Dermis microvascular lymphatic vessel endothelial cell (primary cell): ENCODE measurements at regions not wholly inside any gene's neighbourhood (a gene's known extent, or its start where the extent isn't known, plus 50 kb on each side); places are given as distances from the start of the nearest gene placed in this dataset.

Experiments
- DNase-seq, 2 donors: peaks; one replicate each; pipeline versions ENCODE4 v3.0.0 to v3.0.0-alpha.2; 2010; ENCODE audit warnings: low read depth in 2 of 2

- no peak for DNase-seq
These were observed 107.5 kb upstream of the FSHR start for GRCh38 chr2:49261781-49262180.

GRCh38 chr2:49260979-49261538 is 106.7 kb upstream of the FSHR start:
- no peak for DNase-seq

GRCh38 chr2:49259926-49260325 is 105.6 kb upstream of the FSHR start:
- DNase-seq, result no peak

DNA sequence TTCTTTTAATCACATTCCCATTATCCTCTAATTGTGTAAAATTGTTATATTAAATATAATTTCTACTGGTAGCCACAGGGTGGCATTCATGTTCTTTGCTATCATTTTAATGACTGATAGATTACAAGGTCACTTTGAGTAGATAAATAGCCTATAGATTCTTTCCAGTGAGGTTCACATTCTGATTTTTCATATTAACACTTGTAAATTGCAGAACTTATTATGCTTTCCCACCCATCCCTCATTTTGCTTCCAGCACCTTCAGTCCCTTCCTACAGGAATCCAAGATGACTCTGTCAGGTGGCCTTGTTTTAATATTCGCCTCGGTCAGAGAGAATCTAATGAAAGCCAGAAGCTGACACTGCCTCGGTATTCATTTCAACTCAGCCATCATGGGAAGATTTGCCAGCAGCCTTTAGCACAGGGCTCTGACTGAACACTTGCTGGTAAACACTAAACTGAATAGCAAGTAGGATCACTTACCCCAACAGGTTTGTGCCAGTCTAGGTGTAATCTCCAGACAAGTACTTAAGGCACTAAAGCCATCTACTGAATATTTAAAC is 101.2 kb upstream of the FSHR start:
- peak in 1 of 2 donors; percentile 37 for DNase-seq

- DNase-seq, result no peak
These were observed 100.1 kb upstream of the FSHR start for GRCh38 chr2:49254401-49254800.

- no peak for DNase-seq
These were observed 97.5 kb upstream of the FSHR start for GRCh38 chr2:49251766-49252165.

- no peak for DNase-seq
These were observed 96.9 kb upstream of the FSHR start for GRCh38 chr2:49251251-49251650.

DNA sequence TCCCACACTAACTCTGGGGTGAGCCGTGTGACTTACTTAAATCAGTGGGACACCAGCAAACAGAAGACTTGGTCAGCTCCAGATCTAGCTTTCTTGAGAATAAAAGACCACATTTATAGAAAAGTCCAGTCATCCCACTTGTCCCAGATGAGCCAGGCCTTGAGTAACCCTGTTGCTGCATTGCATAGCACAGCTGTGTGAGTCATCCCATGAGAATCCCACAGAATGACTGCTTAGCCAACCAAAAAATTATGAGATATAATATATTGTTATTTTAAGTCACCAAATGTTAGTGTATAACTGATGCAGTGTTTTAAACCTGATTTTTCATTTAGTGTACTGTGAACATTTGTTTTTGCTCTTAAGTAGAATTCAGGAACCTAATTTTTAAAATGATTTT is 94.2 kb upstream of the FSHR start:
- peak in 1 of 2 donors; percentile 70 for DNase-seq

GRCh38 chr2:49241991-49242390 is 87.7 kb upstream of the FSHR start:
- no peak for DNase-seq

DNA sequence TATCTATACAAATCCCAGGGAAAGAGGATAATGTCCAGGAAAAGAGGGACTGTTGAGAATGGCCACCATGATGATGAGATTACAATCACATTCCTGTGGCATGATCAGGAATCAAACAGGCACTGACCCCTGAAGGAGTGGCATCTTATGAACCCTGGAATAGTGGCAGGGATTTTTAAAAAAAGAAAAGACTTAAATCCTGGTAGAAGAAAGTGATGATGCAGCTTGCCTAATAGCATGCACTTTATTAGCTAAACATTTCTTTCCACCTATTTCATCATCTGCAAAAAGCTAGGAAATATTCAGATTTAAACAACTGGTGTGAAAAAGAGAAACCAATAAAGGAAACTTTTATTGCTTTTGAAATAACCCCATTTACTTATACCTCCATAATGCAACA is 87.2 kb upstream of the FSHR start:
- DNase-seq, result no peak

- no peak for DNase-seq
These were observed 86.3 kb upstream of the FSHR start for GRCh38 chr2:49240608-49241007.

DNA sequence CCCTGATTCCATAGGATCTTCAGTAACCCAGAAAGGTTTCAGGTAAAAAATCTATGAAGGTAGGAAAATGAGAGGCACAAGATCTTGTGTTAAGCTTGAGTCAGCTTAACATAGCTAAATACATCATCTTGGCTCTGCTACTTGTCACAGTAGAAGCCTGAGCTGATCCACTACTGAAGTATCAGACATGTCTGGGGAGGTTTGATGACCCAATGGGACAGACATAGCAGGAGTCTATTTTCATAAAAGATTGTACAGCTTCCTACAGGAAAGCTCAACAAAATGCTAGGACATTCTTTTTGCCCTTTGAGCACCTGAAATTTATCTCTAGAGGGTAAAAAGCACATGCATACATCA is 84.3 kb upstream of the FSHR start:
- DNase-seq, result no peak

- DNase-seq, result no peak
These were observed 83.7 kb upstream of the FSHR start for GRCh38 chr2:49237867-49238603.

DNA sequence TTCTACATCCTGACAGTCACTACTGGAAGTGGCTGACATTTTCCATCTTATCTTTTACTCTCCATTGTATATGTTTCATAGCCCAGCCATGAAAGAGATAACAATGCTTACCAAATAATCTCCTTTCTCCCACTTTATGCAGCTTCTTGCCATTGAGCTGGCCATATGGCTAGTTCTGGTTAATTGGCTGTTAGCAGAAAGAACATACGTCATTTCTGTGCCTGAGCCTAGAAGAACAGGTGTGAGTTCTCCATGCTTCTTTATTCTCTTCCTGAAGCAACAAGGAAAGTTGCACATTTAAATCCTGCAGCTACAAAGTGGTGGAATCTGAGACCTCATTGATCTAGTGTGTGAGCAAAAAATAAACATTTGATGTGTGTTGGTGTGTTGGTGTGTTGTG is 82.0 kb upstream of the FSHR start:
- no peak for DNase-seq

DNA sequence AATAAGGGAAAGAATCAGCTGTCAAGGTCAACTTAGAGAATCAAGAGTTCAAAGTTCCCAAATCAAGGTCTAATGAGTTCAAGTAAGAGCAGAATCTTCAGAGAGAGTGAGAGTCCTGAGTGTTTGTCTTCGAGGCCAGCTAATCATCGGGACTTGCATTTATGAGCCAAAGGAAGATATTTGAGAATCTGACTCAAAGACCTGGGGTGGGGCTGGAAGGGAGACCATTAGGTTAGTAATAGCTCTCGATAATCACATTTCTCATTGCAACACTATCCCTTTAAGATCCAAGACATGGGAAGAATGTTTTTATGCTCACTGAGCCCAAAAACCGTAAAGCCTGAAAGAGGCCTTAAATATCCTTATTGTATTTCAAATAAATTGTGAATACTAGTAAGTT is 72.0 kb upstream of the FSHR start:
- no peak for DNase-seq

DNA sequence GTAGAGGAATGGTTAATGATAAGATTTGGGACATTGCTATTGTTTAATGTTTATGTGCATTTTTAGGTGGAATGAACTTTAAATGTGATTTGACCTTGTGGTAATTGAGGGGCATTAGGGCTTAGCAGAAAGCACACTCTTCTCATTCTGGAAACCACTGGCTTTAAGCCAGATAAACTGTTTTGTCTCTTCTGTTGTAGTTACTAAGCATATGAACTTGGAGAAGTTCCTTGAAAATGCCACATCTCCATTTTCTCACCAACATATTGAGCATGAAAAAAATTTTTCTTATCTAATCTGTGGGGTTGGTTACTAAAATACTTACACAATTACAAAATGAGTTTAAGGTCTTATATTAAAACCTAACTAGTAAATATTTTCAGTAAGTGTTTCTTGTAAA is 70.8 kb upstream of the FSHR start:
- DNase-seq, result peak in 1 of 2 donors; percentile 18

DNA sequence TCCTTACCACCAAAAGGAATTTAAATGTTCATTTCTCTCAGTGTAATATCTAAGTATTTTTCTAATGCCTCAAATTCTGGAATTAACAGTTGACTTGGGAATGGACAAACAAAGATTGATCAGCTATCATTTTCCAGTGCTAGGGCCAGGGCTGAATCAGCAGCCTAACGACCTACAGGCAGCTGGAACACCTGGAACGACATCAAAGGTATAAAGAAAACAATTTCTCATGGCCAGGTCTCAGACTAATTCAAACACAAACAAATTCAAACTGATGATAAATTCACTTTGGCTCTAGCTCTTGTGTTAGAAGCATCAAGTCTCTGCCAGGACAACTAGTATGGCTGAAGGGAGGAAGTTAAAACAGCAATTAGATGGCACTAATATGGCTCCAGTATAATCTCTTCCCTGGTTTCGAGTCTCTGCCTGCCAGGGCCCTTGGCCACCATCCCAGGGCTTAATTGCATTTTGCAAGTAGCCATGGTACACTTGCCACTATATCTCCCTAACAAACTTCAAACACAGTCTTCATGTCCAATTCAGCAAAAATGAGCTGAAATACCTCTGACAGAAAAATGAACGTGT is 70.2 kb upstream of the FSHR start:
- no peak for DNase-seq

DNA sequence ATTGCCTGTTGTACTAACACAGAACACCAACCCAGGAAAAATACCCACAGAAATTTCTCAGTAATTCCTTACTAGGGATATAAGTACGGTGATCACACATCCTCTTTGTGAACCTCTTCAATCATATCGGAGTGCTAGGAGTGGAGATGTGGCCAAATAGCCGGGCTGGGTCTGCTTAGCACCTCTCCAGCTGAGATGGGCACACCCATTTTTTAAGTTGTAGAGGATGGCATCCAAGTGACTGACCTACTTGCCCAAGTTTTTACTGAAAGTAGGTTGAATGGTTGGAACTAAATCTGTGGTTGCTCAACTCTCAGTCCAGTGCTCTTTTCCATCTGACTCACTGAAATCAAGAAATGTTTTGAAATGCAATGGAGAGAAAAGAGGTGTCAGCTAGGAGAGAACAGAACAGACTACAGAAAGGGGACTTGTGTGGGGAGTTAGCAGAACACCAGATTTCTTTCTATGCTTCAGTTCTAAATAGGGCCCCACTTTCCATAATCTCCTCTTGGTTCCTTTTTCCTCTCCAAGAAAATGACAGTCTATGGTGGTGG is 68.7 kb upstream of the FSHR start:
- DNase-seq, result no peak

GRCh38 chr2:49219741-49220140 is 65.4 kb upstream of the FSHR start:
- no peak for DNase-seq

DNA sequence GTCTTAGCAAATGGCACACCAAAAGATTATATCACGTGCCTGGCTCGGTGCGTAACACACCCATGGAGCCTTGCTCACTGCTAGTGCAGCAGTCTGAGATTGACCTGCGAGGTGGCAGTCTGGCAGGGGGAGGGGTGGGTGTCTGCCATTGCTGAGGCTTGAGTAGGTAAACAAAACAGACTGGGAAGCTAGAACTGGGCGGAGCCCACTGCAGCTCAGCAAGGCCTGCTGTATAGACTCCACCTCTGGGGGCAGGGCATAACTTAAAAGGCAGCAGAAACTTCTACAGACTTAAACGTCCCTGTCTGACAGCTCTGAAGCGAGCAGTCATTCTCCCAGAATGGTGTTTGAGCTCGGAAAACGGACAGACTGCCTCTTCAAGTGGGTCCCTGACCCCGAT is 55.9 kb upstream of the FSHR start:
- DNase-seq, result no peak

DNA sequence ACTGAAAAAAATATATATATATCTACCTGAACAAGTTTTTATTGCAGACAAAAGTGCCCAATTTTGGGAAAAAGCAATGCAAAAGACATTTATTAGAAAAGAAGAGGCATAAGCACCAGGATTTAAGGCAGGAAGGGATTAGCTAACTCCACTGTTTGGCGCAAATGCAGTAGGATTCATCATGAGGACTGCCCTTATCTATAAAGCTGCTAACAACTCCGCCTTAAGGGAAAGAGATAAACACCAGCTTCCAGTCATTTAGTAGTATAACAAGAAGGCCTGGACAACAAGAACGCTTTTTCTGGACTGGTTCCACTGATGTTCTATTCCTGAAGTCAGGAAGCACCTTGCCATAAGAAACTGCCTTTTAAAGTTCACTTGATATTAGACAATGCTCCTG is 52.9 kb upstream of the FSHR start:
- no peak for DNase-seq
